ENCODE measurements at regions not wholly inside any gene's neighbourhood (a gene's known extent, or its start where the extent isn't known, plus 50 kb on each side); places are given as distances from the start of the nearest gene placed in this dataset.

- TF ChIP-seq, protein P1, sequence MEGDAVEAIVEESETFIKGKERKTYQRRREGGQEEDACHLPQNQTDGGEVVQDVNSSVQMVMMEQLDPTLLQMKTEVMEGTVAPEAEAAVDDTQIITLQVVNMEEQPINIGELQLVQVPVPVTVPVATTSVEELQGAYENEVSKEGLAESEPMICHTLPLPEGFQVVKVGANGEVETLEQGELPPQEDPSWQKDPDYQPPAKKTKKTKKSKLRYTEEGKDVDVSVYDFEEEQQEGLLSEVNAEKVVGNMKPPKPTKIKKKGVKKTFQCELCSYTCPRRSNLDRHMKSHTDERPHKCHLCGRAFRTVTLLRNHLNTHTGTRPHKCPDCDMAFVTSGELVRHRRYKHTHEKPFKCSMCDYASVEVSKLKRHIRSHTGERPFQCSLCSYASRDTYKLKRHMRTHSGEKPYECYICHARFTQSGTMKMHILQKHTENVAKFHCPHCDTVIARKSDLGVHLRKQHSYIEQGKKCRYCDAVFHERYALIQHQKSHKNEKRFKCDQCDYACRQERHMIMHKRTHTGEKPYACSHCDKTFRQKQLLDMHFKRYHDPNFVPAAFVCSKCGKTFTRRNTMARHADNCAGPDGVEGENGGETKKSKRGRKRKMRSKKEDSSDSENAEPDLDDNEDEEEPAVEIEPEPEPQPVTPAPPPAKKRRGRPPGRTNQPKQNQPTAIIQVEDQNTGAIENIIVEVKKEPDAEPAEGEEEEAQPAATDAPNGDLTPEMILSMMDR (conservative IDR thresholded peaks at IDR 0.05) = no peak
- TF ChIP-seq ZFX (IDR thresholded peaks at IDR 0.05) = no peak
These were observed 147.0 kb upstream of the SLITRK3 start for GRCh38 chr3:165343185-165343584.
